Loucy (cell line): ENCODE measurements at regions not wholly inside any gene's neighbourhood (a gene's known extent, or its start where the extent isn't known, plus 50 kb on each side); places are given as distances from the start of the nearest gene placed in this dataset.

Experiments
- H2AFZ ChIP-seq: fragments of 200-600 bp; sonication (generic); 2 replicates; pipeline ENCODE4 v1.6.0; 2016; ENCODE audit warnings: antibody characterized with exemption, mild to moderate bottlenecking, low read length, moderate library complexity
- H3F3A ChIP-seq: fragments of 200-600 bp; 2 replicates; pipeline ENCODE4 v1.6.0; 2016; ENCODE audit warnings: antibody characterized with exemption, low read depth, mild to moderate bottlenecking
- H3K27me3 ChIP-seq: fragments of 200-600 bp; sonication (generic); 2 replicates; pipeline ENCODE4 v1.6.1; 2014; ENCODE audit warnings: low read length, mild to moderate bottlenecking; ENCODE audit not compliant: insufficient read depth, poor library complexity, severe bottlenecking
- H3K36me3 ChIP-seq: fragments of 200-600 bp; sonication (generic); 2 replicates; pipeline ENCODE4 v1.6.1; 2016; ENCODE audit warnings: low read length; ENCODE audit not compliant: insufficient read depth
- H3K4me1 ChIP-seq: fragments of 200-600 bp; sonication (generic); 2 replicates; pipeline ENCODE4 v1.5.1; 2014; ENCODE audit warnings: low read length, mild to moderate bottlenecking; ENCODE audit not compliant: insufficient read depth, poor library complexity, severe bottlenecking
- H3K4me2 ChIP-seq: fragments of 200-600 bp; sonication (generic); 2 replicates; pipeline ENCODE4 v1.6.0; 2014; ENCODE audit warnings: antibody characterized with exemption, low read length, low read depth, mild to moderate bottlenecking; ENCODE audit not compliant: poor library complexity, severe bottlenecking
- H3K4me3 ChIP-seq: fragments of 200-600 bp; sonication (generic); 2 replicates; pipeline ENCODE4 v1.5.1; 2014; ENCODE audit warnings: low read length, mild to moderate bottlenecking, mixed read lengths; ENCODE audit not compliant: poor library complexity, severe bottlenecking
- H3K79me2 ChIP-seq: fragments of 200-600 bp; sonication (generic); 2 replicates; pipeline ENCODE4 v1.6.1; 2014; ENCODE audit warnings: low read length; ENCODE audit not compliant: insufficient read depth
- H3K9ac ChIP-seq: fragments of 200-600 bp; sonication (generic); 2 replicates; pipeline ENCODE4 v1.6.0; 2014; ENCODE audit warnings: mild to moderate bottlenecking, low read depth, low read length, moderate library complexity; ENCODE audit not compliant: poor library complexity, severe bottlenecking
- H3K9me2 ChIP-seq: fragments of 200-600 bp; sonication (generic); replicated peaks from 2 replicates; pipeline ENCODE4 v1.6.1; 2016; ENCODE audit warnings: low read depth, low read length, mixed read lengths
- H3K9me3 ChIP-seq: fragments of 200-600 bp; sonication (generic); 2 replicates; pipeline ENCODE4 v1.6.1; 2014; ENCODE audit warnings: mild to moderate bottlenecking, antibody characterized with exemption, low read length, low read depth; ENCODE audit not compliant: insufficient read depth
- H4K20me1 ChIP-seq: fragments of 200-600 bp; sonication (generic); 2 replicates; pipeline ENCODE4 v1.6.0; 2014; ENCODE audit warnings: antibody characterized with exemption, low read length, mild to moderate bottlenecking; ENCODE audit not compliant: insufficient read depth, poor library complexity, severe bottlenecking
- CTCF ChIP-seq: fragments of 200-600 bp; sonication (generic); conservative IDR thresholded peaks from 2 replicates; pipeline ENCODE4 v1.5.1; 2014; ENCODE audit warnings: mild to moderate bottlenecking, antibody characterized with exemption, low read length
- EZH2phosphoT487 ChIP-seq: fragments of 200-600 bp; IDR thresholded peaks from 2 replicates; pipeline ENCODE4 v1.6.1; 2018; ENCODE audit warnings: antibody characterized with exemption, mild to moderate bottlenecking, moderate library complexity, borderline replicate concordance

DNA sequence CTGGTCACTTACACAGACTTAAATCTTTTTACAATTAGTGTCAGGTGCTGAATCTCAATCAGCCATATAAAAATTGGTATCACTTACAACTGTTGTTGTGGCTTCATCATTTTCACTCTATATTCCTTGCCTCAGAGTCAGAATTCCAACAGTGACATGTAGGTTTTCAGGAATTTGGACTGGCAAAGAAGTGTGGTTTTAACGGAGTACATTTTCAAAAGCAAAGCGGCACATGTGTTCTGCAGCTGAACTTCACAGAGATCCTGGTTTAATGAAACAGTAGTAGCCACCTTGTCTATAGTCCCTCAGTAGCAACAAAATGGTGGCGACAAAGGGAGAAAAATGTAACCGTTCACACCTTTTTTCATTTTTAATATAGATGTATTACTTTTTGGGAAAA lies 486.6 kb downstream of the FAT4 start:
- Histone ChIP-seq H3K9ac (no peak overlapping the region), H3F3A (no peaks in the 10 kb centered on the region)

GRCh38 chr4:125801924-125802323 lies 487.2 kb downstream of the FAT4 start:
- Histone ChIP-seq H3K4me3 (no peak overlapping the region), H3K4me1 (no peaks in the 10 kb centered on the region), H3K27me3 (no peaks in the 10 kb centered on the region), H3K79me2 (no peaks in the 10 kb centered on the region), H3K9ac (no peak overlapping the region), H3F3A (no peaks in the 10 kb centered on the region), H2AFZ (no peak overlapping the region), H3K9me3 (no peaks in the 10 kb centered on the region), H3K9me2 (no peaks in the 10 kb centered on the region), H3K4me2 (no peak overlapping the region), H4K20me1 (no peaks in the 10 kb centered on the region), H3K36me3 (no peaks in the 10 kb centered on the region)
- no peak for TF ChIP-seq CTCF

More for the DNA sequence above, 486.6 kb downstream of the FAT4 start:
- Histone ChIP-seq H3K36me3 (no peaks in the 10 kb centered on the region), H3K4me2 (no peak overlapping the region), H4K20me1 (no peaks in the 10 kb centered on the region), H3K9me3 (no peaks in the 10 kb centered on the region), H3K4me3 (no peak overlapping the region), H3K27me3 (no peaks in the 10 kb centered on the region), H2AFZ (no peak overlapping the region), H3K4me1 (no peaks in the 10 kb centered on the region), H3K9me2 (no peaks in the 10 kb centered on the region), H3K79me2 (no peaks in the 10 kb centered on the region)
- TF ChIP-seq CTCF (no peak), EZH2phosphoT487 (no peak)

GRCh38 chr4:125808022-125808421 lies 493.3 kb downstream of the FAT4 start:
- no peak for TF ChIP-seq EZH2phosphoT487
- no peak for TF ChIP-seq CTCF
- no peaks in the 10 kb centered on the region for H4K20me1 ChIP-seq
- H3K79me2 ChIP-seq = no peaks in the 10 kb centered on the region
- H3K27me3 ChIP-seq = no peaks in the 10 kb centered on the region
- no peak overlapping the region for H3K9ac ChIP-seq
- H3K36me3 ChIP-seq = no peaks in the 10 kb centered on the region
- H3K4me3 ChIP-seq = no peak overlapping the region
- no peaks in the 10 kb centered on the region for H3K9me3 ChIP-seq
- no peak overlapping the region for H3K4me2 ChIP-seq
- no peaks in the 10 kb centered on the region for H3K4me1 ChIP-seq
- H3K9me2 ChIP-seq = no peaks in the 10 kb centered on the region
- H2AFZ ChIP-seq = no peak overlapping the region
- no peaks in the 10 kb centered on the region for H3F3A ChIP-seq
